CD4-positive, alpha-beta T cell (primary cell): ENCODE measurements at regions not wholly inside any gene's neighbourhood (a gene's known extent, or its start where the extent isn't known, plus 50 kb on each side); places are given as distances from the start of the nearest gene placed in this dataset.

ENCODE experiments used
- ATAC-seq: fragments of 200-7000 bp; cut with Tn5 transposase; one replicate; pipeline ENCODE4 v1.10.0; 2022; ENCODE audit warnings: mild to moderate bottlenecking; ENCODE audit not compliant: poor library complexity
- CTCF ChIA-PET: fragments of 350-600 bp; sonication (Branson Sonifier 250); formaldehyde crosslinking; loops from one replicate; lab custom pipeline; 2021; ENCODE audit warnings: antibody characterized with exemption, inconsistent platforms; lab: Charles Lee
- POLR2A ChIA-PET: fragments of 350-600 bp; sonication (Branson Sonifier 250); formaldehyde crosslinking; loops from one replicate; lab custom pipeline; 2021; ENCODE audit warnings: antibody characterized with exemption, inconsistent platforms; lab: Charles Lee
- DNase-seq, 14 experiments: peaks; one replicate each; pipeline ENCODE4 v3.0.0-alpha.2; 2013 to 2020; ENCODE audit warnings: mixed read lengths in 2 of 14
- H3K27ac ChIP-seq, 2 donors: one replicate each; pipeline versions ENCODE4 v1.5.1 to v1.7.0; 2013; ENCODE audit warnings: low read length in 2 of 2, low read depth in 1 of 2, mild to moderate bottlenecking in 1 of 2
- H3K27me3 ChIP-seq, 2 experiments: 1 replicate in 1 of 2; 2 replicates in 1 of 2; pipeline versions ENCODE4 v1.6.1 to v1.7.0; 2013; ENCODE audit warnings: low read length in 2 of 2, control low read depth in 1 of 2, mild to moderate bottlenecking in 1 of 2, moderate library complexity in 1 of 2; ENCODE audit not compliant: insufficient read depth in 2 of 2, control insufficient read depth in 1 of 2
- H3K36me3 ChIP-seq: one replicate; pipeline ENCODE4 v1.6.1; 2013; ENCODE audit warnings: low read length, control low read depth; ENCODE audit not compliant: insufficient read depth
- H3K4me1 ChIP-seq: one replicate; pipeline ENCODE4 v1.6.1; 2013; ENCODE audit warnings: low read length, control low read depth; ENCODE audit not compliant: insufficient read depth
- H3K4me3 ChIP-seq: one replicate; pipeline ENCODE4 v1.5.1; 2013; ENCODE audit warnings: mild to moderate bottlenecking, low read length, moderate library complexity
- H3K9me3 ChIP-seq, 2 experiments: 1 replicate in 1 of 2; 2 replicates in 1 of 2; pipeline versions ENCODE4 v1.6.1 to v1.7.0; 2013; ENCODE audit warnings: low read length in 2 of 2, mild to moderate bottlenecking in 2 of 2, control low read depth in 1 of 2, moderate library complexity in 1 of 2; ENCODE audit not compliant: control insufficient read depth in 1 of 2, insufficient read depth in 1 of 2
- H3K27ac Mint-ChIP-seq: one replicate; pipeline ENCODE4 v1.8.0; 2020; ENCODE audit warnings: mixed read lengths
- H3K27me3 Mint-ChIP-seq: one replicate; pipeline ENCODE4 v1.8.0; 2021; ENCODE audit warnings: mixed read lengths
- H3K36me3 Mint-ChIP-seq: one replicate; pipeline ENCODE4 v1.8.0; 2021; ENCODE audit warnings: low read depth, mixed read lengths
- H3K4me1 Mint-ChIP-seq: one replicate; pipeline ENCODE4 v1.8.0; 2021; ENCODE audit warnings: low read depth, mixed read lengths
- H3K4me3 Mint-ChIP-seq: one replicate; pipeline ENCODE4 v1.8.0; 2020; ENCODE audit warnings: mild to moderate bottlenecking, mixed read lengths
- H3K9me3 Mint-ChIP-seq: one replicate; pipeline ENCODE4 v1.8.0; 2020; ENCODE audit warnings: mixed read lengths
- intact Hi-C, 2 experiments: fragments of 100-400 bp; cut with DNase I in 1 of 2; cut with micrococcal nuclease in 1 of 2; formaldehyde crosslinking; loops; one replicate each; pipeline versions ENCODE4 v1.15.1 to v1.9.0; 2023 to 2025; cut with DNase I, micrococcal nuclease
- TF ChIP-seq, protein P1 (sequence below): fragments of 200-600 bp; IDR thresholded peaks from one replicate; pipeline ENCODE4 v1.8.0; 2022; ENCODE audit warnings: antibody characterized with exemption, mild to moderate bottlenecking

DNA sequence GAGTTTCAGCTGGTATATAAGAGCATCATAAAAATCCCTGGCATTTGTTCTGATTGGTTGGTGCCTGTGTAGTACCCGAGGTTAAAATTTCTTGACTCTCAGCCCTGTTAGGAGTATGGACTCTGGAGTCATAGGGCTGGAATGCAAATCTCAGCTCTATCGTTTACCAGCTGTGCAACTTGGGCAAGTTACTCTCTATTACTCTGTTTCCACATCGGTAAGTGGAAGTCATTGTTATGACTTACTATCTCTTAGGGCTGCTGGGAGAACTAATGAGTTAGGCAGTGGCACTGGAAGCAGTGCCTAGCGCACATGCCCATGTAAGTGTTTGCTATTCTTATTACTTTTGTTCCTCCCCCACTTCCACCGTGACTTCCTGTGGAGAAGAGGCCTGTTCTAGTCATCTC is 141.6 kb downstream of the BOD1 start:
- H3K9me3 ChIP-seq: no peaks in the 10 kb centered on the region
- Mint-ChIP-seq H3K36me3 (no peaks in the 10 kb centered on the region), H3K4me1 (no peaks in the 10 kb centered on the region), H3K27me3 (peaks cover 5% of the 10 kb centered on the region), H3K4me3 (no peak overlapping the region), H3K9me3 (no peaks in the 10 kb centered on the region), H3K27ac (no peak overlapping the region)
- no peak overlapping the region for H3K4me3 ChIP-seq
- no peak for ATAC-seq
- intact Hi-C loops: no loop called here
- CTCF ChIA-PET: no interaction called here
- no peaks in the 10 kb centered on the region for H3K4me1 ChIP-seq
- POLR2A ChIA-PET: no interaction called here
- no peaks in the 10 kb centered on the region for H3K36me3 ChIP-seq
- no peaks in the 10 kb centered on the region for H3K27me3 ChIP-seq
- no peak for DNase-seq
- no peak overlapping the region for H3K27ac ChIP-seq
- TF ChIP-seq, protein P1, sequence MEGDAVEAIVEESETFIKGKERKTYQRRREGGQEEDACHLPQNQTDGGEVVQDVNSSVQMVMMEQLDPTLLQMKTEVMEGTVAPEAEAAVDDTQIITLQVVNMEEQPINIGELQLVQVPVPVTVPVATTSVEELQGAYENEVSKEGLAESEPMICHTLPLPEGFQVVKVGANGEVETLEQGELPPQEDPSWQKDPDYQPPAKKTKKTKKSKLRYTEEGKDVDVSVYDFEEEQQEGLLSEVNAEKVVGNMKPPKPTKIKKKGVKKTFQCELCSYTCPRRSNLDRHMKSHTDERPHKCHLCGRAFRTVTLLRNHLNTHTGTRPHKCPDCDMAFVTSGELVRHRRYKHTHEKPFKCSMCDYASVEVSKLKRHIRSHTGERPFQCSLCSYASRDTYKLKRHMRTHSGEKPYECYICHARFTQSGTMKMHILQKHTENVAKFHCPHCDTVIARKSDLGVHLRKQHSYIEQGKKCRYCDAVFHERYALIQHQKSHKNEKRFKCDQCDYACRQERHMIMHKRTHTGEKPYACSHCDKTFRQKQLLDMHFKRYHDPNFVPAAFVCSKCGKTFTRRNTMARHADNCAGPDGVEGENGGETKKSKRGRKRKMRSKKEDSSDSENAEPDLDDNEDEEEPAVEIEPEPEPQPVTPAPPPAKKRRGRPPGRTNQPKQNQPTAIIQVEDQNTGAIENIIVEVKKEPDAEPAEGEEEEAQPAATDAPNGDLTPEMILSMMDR: no peak

DNA sequence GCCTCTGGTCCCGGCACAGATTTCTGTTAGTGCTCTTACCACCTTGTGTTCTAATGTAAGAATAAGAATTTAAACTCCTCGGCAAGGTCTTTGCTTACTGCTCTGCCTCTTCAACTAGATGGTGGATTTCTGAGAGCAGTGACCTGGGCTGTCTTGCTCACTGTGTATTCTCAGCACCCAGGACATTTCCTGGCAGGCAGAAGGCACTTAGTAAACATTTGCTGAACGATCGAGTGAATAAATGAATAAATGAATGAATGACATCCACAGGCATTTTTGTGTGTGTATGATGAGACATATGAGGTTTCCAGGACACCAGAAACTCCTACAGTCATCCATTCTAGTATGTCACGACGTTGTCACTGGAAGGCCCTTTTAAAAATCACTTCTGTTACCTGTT is 143.2 kb downstream of the BOD1 start:
- no peak overlapping the region for H3K27ac Mint-ChIP-seq
- POLR2A ChIA-PET: no interaction called here
- intact Hi-C loops: no loop called here
- DNase-seq: no peak
- no peaks in the 10 kb centered on the region for H3K36me3 ChIP-seq
- H3K4me1 Mint-ChIP-seq: no peaks in the 10 kb centered on the region
- no peaks in the 10 kb centered on the region for H3K9me3 ChIP-seq
- no peak overlapping the region for H3K4me3 Mint-ChIP-seq
- H3K4me1 ChIP-seq: no peaks in the 10 kb centered on the region
- H3K27me3 ChIP-seq: peaks cover 0 to 5% of the 10 kb centered on the region in 2 experiments
- peaks cover 5% of the 10 kb centered on the region for H3K27me3 Mint-ChIP-seq
- ATAC-seq: no peak
- no peak overlapping the region for H3K27ac ChIP-seq
- TF ChIP-seq, protein P1: no peak
- CTCF ChIA-PET: no interaction called here
- H3K4me3 ChIP-seq: no peak overlapping the region
- H3K36me3 Mint-ChIP-seq: no peaks in the 10 kb centered on the region
- H3K9me3 Mint-ChIP-seq: no peaks in the 10 kb centered on the region

DNA sequence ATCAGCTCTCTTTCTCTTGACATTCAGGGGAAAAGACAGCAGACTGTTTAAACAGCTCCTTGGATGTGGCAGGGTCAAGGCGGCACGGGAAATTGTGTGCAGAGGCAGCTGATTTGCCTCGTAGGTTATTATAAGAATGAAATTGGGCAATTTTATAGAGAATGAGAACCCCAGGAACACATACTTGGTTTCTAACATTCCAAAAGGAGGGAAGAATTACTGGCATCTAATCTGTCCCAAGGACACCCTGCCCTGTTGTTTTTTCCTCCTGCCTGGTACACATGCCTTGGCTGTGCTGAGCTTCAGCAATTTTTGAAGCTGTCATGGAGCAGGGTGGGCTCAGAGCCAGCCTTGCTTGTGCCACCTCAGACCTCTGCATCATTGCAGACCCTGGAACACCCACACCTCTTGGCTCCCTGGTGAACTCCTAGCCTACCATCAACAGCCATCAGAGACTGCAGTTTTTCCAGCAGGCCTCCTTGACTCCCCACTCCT is 143.6 kb downstream of the BOD1 start:
- no peak overlapping the region for H3K27ac Mint-ChIP-seq
- Histone ChIP-seq H3K27ac (no peak overlapping the region), H3K4me1 (no peaks in the 10 kb centered on the region), H3K9me3 (no peaks in the 10 kb centered on the region), H3K4me3 (no peak overlapping the region), H3K27me3 (peaks cover 0 to 6% of the 10 kb centered on the region in 2 experiments), H3K36me3 (no peaks in the 10 kb centered on the region)
- ChIA-PET CTCF (no interaction called here), POLR2A (no interaction called here)
- H3K9me3 Mint-ChIP-seq: no peaks in the 10 kb centered on the region
- no peaks in the 10 kb centered on the region for H3K4me1 Mint-ChIP-seq
- ATAC-seq (no peak), DNase-seq (no peak)
- H3K4me3 Mint-ChIP-seq: no peak overlapping the region
- no peaks in the 10 kb centered on the region for H3K36me3 Mint-ChIP-seq
- intact Hi-C loops: no loop called here
- TF ChIP-seq, protein P1: no peak
- peaks cover 7% of the 10 kb centered on the region for H3K27me3 Mint-ChIP-seq
